ENCODE measurements at regions not wholly inside any gene's neighbourhood (a gene's known extent, or its start where the extent isn't known, plus 50 kb on each side); places are given as distances from the start of the nearest gene placed in this dataset.

DNA sequence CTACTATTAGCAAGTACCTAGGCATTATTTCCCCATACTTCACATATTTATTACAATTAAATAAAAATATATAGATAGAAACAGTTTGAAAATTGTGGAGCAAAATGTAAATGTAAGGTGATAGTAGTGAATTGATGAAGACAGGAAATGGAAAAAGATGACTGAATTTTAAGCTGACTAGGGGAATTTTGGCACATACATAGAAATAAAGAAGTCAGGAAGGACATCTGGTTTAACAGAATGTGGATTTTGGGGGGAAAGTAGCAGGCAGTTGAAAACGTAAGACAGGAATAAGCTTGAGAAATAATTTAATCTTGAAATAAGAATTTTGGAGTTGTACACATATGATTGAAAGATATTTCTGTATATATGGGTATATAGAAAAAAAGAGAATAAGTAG is 701.7 kb upstream of the CITED2 start:
- H3K4me3 Mint-ChIP-seq: no peak overlapping the region
- H3K4me1 Mint-ChIP-seq: no peaks in the 10 kb centered on the region

GRCh38 chr6:140073456-140073855 is 699.0 kb upstream of the CITED2 start:
- H3K27me3 Mint-ChIP-seq: peaks cover 17% of the 10 kb centered on the region
- no peak for DNase-seq
- H3K4me3 Mint-ChIP-seq: no peak overlapping the region
- no peaks in the 10 kb centered on the region for H3K9me3 Mint-ChIP-seq
- no peaks in the 10 kb centered on the region for H3K4me1 Mint-ChIP-seq
- H3K36me3 Mint-ChIP-seq: no peaks in the 10 kb centered on the region
- H3K27ac Mint-ChIP-seq: no peak overlapping the region

More for the DNA sequence above, 701.7 kb upstream of the CITED2 start:
- H3K27ac Mint-ChIP-seq: no peak overlapping the region
- no peaks in the 10 kb centered on the region for H3K36me3 Mint-ChIP-seq
- H3K27me3 Mint-ChIP-seq: peaks cover 11% of the 10 kb centered on the region
- H3K9me3 Mint-ChIP-seq: no peaks in the 10 kb centered on the region
- no peak for DNase-seq

DNA sequence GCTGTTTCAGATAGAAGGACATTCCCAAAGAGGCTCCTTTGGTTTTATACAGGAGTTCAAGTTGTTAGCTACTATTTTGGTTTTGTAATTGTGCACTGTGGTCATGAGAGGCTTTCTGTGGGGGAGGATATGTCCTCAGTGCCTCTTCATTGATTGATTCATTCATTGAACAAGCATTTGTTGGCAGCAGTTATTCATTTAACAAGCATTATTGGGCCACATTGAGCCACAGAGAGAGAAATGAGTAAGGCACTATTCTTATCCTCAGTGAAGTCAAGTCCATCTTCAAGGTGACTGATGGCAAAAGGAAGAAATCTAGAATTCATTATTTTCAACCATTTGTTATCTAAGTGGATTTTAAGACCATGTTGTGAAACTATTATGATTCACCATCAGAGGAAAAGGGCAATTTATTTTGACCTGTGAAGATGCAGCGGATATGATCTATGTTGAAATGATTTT is 697.2 kb upstream of the CITED2 start:
- DNase-seq: no peak
- Mint-ChIP-seq H3K36me3 (no peaks in the 10 kb centered on the region), H3K4me1 (no peaks in the 10 kb centered on the region), H3K4me3 (no peak overlapping the region), H3K9me3 (no peaks in the 10 kb centered on the region), H3K27ac (no peak overlapping the region), H3K27me3 (peaks cover 11% of the 10 kb centered on the region)

DNA sequence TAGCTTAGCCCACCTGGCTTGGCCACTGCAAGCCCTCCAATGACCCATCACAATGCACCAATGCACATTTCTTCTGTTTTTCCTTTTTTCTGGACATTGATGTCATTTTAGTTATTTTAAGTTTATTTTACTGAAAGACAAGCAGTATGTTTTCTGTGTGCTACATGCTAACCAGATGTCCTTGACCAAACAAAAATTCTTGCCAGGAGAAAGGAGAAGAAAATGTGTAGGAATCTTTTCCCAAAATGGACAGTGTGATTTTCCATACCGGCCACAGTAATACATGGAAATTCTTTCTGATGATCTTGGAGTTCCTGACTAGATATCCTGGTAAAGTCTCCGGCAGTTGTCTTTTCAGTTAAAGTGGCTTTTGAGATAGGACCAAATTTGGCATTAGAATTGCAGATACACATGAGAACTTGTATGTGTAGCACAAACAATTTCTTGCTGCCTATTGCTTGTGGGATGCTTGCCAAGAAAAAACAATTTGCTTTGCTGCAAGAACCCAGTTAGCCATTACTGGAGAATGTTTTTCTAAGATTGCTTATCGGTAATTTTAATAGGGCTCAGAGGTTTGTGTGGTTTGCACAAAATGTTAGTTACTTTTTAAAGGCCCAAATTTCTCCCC is 696.5 kb upstream of the CITED2 start:
- peaks cover 11% of the 10 kb centered on the region for H3K27me3 Mint-ChIP-seq
- H3K36me3 Mint-ChIP-seq: no peaks in the 10 kb centered on the region
- H3K27ac Mint-ChIP-seq: no peak overlapping the region
- no peaks in the 10 kb centered on the region for H3K9me3 Mint-ChIP-seq
- no peaks in the 10 kb centered on the region for H3K4me1 Mint-ChIP-seq
- H3K4me3 Mint-ChIP-seq: no peak overlapping the region
- DNase-seq: no peak

- Mint-ChIP-seq H3K27ac (no peak overlapping the region), H3K9me3 (no peaks in the 10 kb centered on the region), H3K4me3 (no peak overlapping the region), H3K27me3 (peaks cover 6% of the 10 kb centered on the region), H3K36me3 (no peaks in the 10 kb centered on the region), H3K4me1 (no peaks in the 10 kb centered on the region)
- no peak for DNase-seq
These were observed 695.1 kb upstream of the CITED2 start for GRCh38 chr6:140069576-140069975.

GRCh38 chr6:140068801-140069200 is 694.4 kb upstream of the CITED2 start:
- H3K27ac Mint-ChIP-seq: no peak overlapping the region
- H3K4me3 Mint-ChIP-seq: no peak overlapping the region
- no peaks in the 10 kb centered on the region for H3K4me1 Mint-ChIP-seq
- no peak for DNase-seq
- H3K27me3 Mint-ChIP-seq: peaks cover 6% of the 10 kb centered on the region
- no peaks in the 10 kb centered on the region for H3K9me3 Mint-ChIP-seq
- H3K36me3 Mint-ChIP-seq: no peaks in the 10 kb centered on the region

- Mint-ChIP-seq H3K36me3 (no peaks in the 10 kb centered on the region), H3K27me3 (no peaks in the 10 kb centered on the region), H3K4me3 (no peak overlapping the region), H3K4me1 (no peaks in the 10 kb centered on the region), H3K9me3 (no peaks in the 10 kb centered on the region), H3K27ac (no peak overlapping the region)
- DNase-seq: no peak
These were observed 689.9 kb upstream of the CITED2 start for GRCh38 chr6:140064366-140064765.

GRCh38 chr6:140063021-140063399 is 688.6 kb upstream of the CITED2 start:
- Mint-ChIP-seq H3K27ac (no peak overlapping the region), H3K36me3 (no peaks in the 10 kb centered on the region), H3K9me3 (no peaks in the 10 kb centered on the region)

DNA sequence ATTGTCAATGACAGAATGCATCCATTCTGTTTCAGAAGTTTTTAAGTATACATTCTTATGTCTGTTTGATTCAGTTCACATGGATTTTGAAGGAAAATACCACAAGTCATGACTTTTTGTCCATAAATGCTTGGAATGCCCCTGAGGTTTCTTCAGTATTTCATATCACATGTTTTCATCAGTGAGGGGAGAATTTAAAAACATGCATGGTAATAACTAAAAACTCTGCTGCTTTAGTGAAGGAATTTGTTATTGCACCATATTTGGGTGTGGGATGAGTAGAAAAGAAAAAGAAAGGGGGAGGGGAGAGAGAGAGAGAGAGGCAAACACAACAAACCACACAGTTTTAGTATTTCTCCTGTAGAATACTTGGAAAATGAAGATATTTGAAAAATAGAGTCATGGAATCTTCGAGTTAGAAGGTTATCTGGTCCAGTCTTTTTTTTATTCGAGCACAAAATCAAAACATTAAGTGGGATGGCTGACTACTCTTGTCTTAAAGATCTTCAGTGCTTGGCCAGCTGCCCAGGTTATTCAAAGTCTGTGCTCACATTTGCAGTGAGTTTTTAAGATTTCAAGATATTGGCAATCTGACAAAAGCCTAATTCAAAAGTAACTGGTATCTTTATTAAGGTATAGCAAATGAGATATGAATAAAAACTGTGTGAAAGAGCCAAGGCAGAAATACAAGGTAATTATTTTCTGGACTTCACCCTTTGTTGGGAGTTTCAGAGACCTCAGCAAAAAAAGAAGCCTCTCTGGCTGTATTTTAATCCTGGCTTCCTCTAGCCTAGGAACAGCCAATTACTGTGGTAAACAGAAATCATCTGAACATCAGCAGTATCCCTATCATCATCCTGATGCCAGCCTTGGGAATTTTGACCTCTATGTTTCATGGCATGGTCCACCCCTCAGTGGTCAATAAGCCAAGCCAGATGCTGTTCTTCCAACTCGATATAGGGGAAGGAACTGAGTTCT is 687.9 kb upstream of the CITED2 start:
- Mint-ChIP-seq H3K36me3 (no peaks in the 10 kb centered on the region), H3K4me3 (no peak overlapping the region), H3K9me3 (no peaks in the 10 kb centered on the region), H3K4me1 (no peaks in the 10 kb centered on the region), H3K27me3 (peaks cover 7% of the 10 kb centered on the region), H3K27ac (no peak overlapping the region)
- no peak for DNase-seq

More at GRCh38 chr6:140063021-140063399, 688.6 kb upstream of the CITED2 start:
- peaks cover 4% of the 10 kb centered on the region for H3K27me3 Mint-ChIP-seq
- no peaks in the 10 kb centered on the region for H3K4me1 Mint-ChIP-seq
- DNase-seq: no peak
- no peak overlapping the region for H3K4me3 Mint-ChIP-seq

DNA sequence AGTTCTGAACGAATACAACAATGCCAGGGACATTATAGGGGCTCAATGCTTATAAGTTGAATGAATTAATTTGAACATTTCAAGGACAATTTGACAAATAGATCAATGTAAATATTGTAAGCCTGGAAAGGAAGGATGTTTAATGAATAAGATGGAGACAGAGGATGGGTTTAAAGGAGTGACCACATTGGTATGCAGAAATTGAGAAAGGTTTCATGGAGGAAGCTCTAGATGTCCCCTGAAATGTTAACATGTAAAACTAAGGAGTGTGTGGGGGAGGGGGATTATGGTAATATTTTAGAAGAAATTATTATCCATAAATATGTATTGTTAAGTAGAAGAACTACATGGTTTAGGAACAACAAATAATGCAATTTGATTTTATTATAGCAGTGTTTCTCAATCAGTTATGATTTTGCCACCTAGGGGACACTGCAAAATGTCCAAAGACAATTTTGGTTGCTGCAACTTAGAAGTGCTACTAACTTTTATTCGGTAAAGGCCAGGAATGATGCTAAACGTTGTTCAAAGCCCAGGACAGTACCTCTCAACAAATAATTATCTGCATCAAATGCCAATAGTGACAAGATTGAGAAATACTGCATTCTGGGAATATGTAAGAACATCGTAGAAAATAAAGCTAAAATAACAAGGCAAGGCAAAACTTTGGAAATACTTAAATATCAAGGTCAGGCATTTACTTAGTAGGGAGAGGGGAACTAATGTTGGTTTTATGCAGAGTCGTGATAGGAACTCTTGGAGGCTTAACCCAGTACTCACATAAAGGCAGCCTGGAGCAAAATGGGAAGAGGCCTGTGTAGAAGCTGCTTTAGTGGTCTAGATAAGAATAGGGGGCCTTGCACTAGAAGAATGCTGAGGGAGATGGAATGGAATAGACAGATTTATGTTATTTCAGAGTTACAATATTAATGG is 686.9 kb upstream of the CITED2 start:
- H3K4me3 Mint-ChIP-seq: no peak overlapping the region
- H3K36me3 Mint-ChIP-seq: no peaks in the 10 kb centered on the region
- H3K27ac Mint-ChIP-seq: no peak overlapping the region
- no peaks in the 10 kb centered on the region for H3K4me1 Mint-ChIP-seq
- no peaks in the 10 kb centered on the region for H3K9me3 Mint-ChIP-seq
- H3K27me3 Mint-ChIP-seq: peaks cover 7% of the 10 kb centered on the region
- no peak for DNase-seq

- H3K4me3 Mint-ChIP-seq: no peak overlapping the region
- H3K36me3 Mint-ChIP-seq: no peaks in the 10 kb centered on the region
- peaks cover 7% of the 10 kb centered on the region for H3K27me3 Mint-ChIP-seq
- H3K27ac Mint-ChIP-seq: no peak overlapping the region
- H3K9me3 Mint-ChIP-seq: no peaks in the 10 kb centered on the region
- DNase-seq: no peak
- no peaks in the 10 kb centered on the region for H3K4me1 Mint-ChIP-seq
These were observed 685.5 kb upstream of the CITED2 start for GRCh38 chr6:140059947-140060346.

- DNase-seq: no peak
- Mint-ChIP-seq H3K9me3 (no peaks in the 10 kb centered on the region), H3K36me3 (no peaks in the 10 kb centered on the region), H3K4me1 (no peaks in the 10 kb centered on the region), H3K4me3 (no peak overlapping the region), H3K27me3 (peaks cover 7% of the 10 kb centered on the region), H3K27ac (no peak overlapping the region)
These were observed 684.4 kb upstream of the CITED2 start for GRCh38 chr6:140058863-140059262.

GRCh38 chr6:140052736-140053729 is 678.6 kb upstream of the CITED2 start:
- no peaks in the 10 kb centered on the region for H3K4me1 Mint-ChIP-seq
- H3K9me3 Mint-ChIP-seq: no peaks in the 10 kb centered on the region
- H3K27ac Mint-ChIP-seq: no peak overlapping the region
- H3K27me3 Mint-ChIP-seq: peaks cover 9% of the 10 kb centered on the region
- no peaks in the 10 kb centered on the region for H3K36me3 Mint-ChIP-seq
- no peak overlapping the region for H3K4me3 Mint-ChIP-seq
- no peak for DNase-seq
